A673 (cell line): ENCODE measurements at regions not wholly inside any gene's neighbourhood (a gene's known extent, or its start where the extent isn't known, plus 50 kb on each side); places are given as distances from the start of the nearest gene placed in this dataset.

ENCODE experiments used
- BruUV-seq: library from RNA; stranded (reverse); fragments of 400-500 nt; replicated peaks from 2 replicates; lab custom pipeline; 2021; lab: Mats Ljungman, UMichigan
- CTCF ChIA-PET: fragments of 300-600 bp; sonication (Branson Sonifier 250); formaldehyde crosslinking; loops from one replicate; lab custom pipeline; 2022; ENCODE audit warnings: antibody characterized with exemption; lab: Charles Lee
- POLR2A ChIA-PET: fragments of 300-600 bp; sonication (Branson Sonifier 250); formaldehyde crosslinking; loops from one replicate; lab custom pipeline; 2022; ENCODE audit warnings: antibody characterized with exemption; ENCODE audit not compliant: low non-redundant PET; lab: Charles Lee
- DNase-seq: peaks from one replicate; pipeline ENCODE4 v3.0.0-alpha.2; 2015; ENCODE audit warnings: low spot score
- H3K27ac ChIP-seq: fragments of 200-600 bp; sonication (generic); 2 replicates; pipeline ENCODE4 v1.5.1; 2016; ENCODE audit warnings: mixed run types, low read depth, mild to moderate bottlenecking, mixed read lengths, antibody characterized with exemption, low read length; ENCODE audit not compliant: poor library complexity, severe bottlenecking
- H3K27me3 ChIP-seq: fragments of 200-600 bp; sonication (generic); replicated peaks from 2 replicates; pipeline ENCODE4 v1.6.1; 2017; ENCODE audit warnings: mixed run types, low read depth, mild to moderate bottlenecking, mixed read lengths, antibody characterized with exemption, low read length; ENCODE audit not compliant: insufficient read depth, poor library complexity
- H3K36me3 ChIP-seq: fragments of 200-600 bp; sonication (generic); 2 replicates; pipeline ENCODE4 v1.6.1; 2016; ENCODE audit warnings: mixed run types, mild to moderate bottlenecking, mixed read lengths, antibody characterized with exemption, low read length; ENCODE audit not compliant: insufficient read depth, poor library complexity, severe bottlenecking
- H3K4me1 ChIP-seq: fragments of 200-600 bp; sonication (generic); 2 replicates; pipeline ENCODE4 v1.6.1; 2017; ENCODE audit warnings: mixed run types, mild to moderate bottlenecking, mixed read lengths, antibody characterized with exemption, low read length; ENCODE audit not compliant: insufficient read depth, poor library complexity, severe bottlenecking
- H3K4me3 ChIP-seq: fragments of 200-600 bp; sonication (generic); 2 replicates; pipeline ENCODE4 v1.5.1; 2016; ENCODE audit warnings: low read depth, mixed run types, mild to moderate bottlenecking, mixed read lengths, low read length; ENCODE audit not compliant: poor library complexity, severe bottlenecking
- H3K9me3 ChIP-seq: fragments of 200-600 bp; sonication (generic); 2 replicates; pipeline ENCODE4 v1.6.1; 2016; ENCODE audit warnings: mixed run types, low read depth, mild to moderate bottlenecking, mixed read lengths, antibody characterized with exemption, low read length; ENCODE audit not compliant: poor library complexity, severe bottlenecking
- EZH2 ChIP-seq: fragments of 200-600 bp; sonication (generic); IDR thresholded peaks from 2 replicates; pipeline ENCODE4 v1.6.1; 2017; ENCODE audit warnings: borderline replicate concordance, low read depth, mild to moderate bottlenecking, mixed read lengths, antibody characterized with exemption, low read length; ENCODE audit not compliant: poor library complexity, severe bottlenecking
- intact Hi-C: fragments of 100-400 bp; cut with micrococcal nuclease; formaldehyde crosslinking; loops from one replicate; pipeline ENCODE4 v1.10.0; 2022; ENCODE audit not compliant: unreplicated experiment
- TF ChIP-seq, protein P1 (sequence below): fragments of 300-800, 200-600 bp; sonication (generic); conservative IDR thresholded peaks from 2 replicates; pipeline ENCODE4 v1.5.1; 2017; ENCODE audit warnings: low read depth, mild to moderate bottlenecking, antibody characterized with exemption, low read length, moderate library complexity, mixed read lengths

DNA sequence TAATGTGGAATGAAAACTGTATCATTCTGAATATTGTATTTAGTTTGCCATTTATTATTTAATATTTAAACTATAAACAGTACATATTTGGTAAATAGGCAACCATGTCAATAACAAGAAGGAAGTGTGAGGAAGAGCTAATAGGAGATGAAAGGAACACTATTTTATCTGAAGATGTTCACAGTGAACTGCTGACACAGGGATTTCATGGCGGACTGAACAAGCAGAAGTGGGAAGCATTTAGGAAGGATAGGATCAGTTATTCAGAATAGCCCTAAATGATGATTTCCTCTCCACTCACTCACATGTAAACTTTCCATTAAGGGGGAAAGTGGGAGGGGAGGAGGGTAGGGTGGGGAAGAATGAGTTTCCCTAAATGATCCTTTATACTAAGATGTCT, 682.4 kb downstream of the TOX3 start:
- peaks cover 4% of the 10 kb centered on the region for H3K4me1 ChIP-seq
- intact Hi-C loops = no loop called here
- TF ChIP-seq, protein P1, sequence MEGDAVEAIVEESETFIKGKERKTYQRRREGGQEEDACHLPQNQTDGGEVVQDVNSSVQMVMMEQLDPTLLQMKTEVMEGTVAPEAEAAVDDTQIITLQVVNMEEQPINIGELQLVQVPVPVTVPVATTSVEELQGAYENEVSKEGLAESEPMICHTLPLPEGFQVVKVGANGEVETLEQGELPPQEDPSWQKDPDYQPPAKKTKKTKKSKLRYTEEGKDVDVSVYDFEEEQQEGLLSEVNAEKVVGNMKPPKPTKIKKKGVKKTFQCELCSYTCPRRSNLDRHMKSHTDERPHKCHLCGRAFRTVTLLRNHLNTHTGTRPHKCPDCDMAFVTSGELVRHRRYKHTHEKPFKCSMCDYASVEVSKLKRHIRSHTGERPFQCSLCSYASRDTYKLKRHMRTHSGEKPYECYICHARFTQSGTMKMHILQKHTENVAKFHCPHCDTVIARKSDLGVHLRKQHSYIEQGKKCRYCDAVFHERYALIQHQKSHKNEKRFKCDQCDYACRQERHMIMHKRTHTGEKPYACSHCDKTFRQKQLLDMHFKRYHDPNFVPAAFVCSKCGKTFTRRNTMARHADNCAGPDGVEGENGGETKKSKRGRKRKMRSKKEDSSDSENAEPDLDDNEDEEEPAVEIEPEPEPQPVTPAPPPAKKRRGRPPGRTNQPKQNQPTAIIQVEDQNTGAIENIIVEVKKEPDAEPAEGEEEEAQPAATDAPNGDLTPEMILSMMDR = no peak
- no peak for TF ChIP-seq EZH2
- no peak overlapping the region for H3K4me3 ChIP-seq
- no peak overlapping the region for H3K27ac ChIP-seq
- no peak for DNase-seq
- no peaks in the 10 kb centered on the region for H3K27me3 ChIP-seq
- H3K36me3 ChIP-seq = no peaks in the 10 kb centered on the region
- ChIA-PET POLR2A (no interaction called here), CTCF (no interaction called here)
- H3K9me3 ChIP-seq = no peaks in the 10 kb centered on the region
- no TSS peak for BruUV-seq

DNA sequence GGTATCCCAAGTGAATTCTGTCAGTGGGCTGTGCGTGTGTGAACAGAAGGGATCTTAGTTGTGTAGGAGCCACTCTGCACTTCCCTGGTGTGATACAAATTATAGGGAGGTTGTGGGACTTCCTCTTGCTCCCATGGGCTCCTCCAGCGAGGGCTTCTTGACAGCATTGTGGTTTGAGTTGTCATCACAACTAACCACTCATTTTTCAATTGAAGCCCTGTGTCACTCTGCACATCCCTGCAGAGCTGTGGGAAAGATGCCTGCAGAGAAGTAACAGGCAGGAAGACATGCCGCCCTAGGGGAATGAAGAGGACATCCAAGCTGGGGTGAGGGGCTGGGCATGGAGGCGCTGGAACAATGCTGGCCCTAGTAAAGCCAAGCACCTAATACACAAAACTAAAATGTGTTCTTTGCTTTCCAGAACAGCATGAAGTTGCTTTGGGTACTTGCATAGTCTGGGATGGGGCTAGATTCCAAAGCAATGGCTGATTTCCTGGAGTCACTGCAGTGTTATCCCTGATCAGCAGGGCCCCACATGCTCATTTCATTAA, 692.5 kb downstream of the TOX3 start:
- TF ChIP-seq, protein P1 = no peak
- no peak for TF ChIP-seq EZH2
- no peaks in the 10 kb centered on the region for H3K36me3 ChIP-seq
- ChIA-PET POLR2A (no interaction called here), CTCF (no interaction called here)
- H3K4me1 ChIP-seq = peaks cover 4% of the 10 kb centered on the region
- peaks cover 7% of the 10 kb centered on the region for H3K9me3 ChIP-seq
- no TSS peak for BruUV-seq
- no peak overlapping the region for H3K4me3 ChIP-seq
- DNase-seq = peak; percentile 57
- intact Hi-C loops = no loop called here
- no peaks in the 10 kb centered on the region for H3K27me3 ChIP-seq
- H3K27ac ChIP-seq = no peak overlapping the region

DNA sequence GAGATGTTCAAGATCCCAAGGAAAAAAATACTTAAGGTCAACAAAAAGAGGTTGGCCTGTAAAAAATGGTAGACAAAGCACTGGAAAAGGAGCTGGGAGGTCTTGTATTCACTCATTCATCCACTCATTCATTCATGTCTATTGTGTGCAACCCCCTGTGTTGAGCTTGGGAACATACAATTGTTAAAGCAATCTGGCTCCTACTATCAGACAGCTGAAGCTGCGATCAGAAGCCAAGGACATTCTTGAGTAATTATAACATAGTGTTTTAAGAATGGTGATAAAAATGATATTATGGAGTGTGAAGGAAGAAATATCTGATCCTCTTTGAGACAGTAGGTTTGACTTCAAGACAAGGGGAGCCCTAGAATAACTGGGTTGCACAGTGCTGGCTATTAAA, 693.4 kb downstream of the TOX3 start:
- peaks cover 4% of the 10 kb centered on the region for H3K4me1 ChIP-seq
- no peak overlapping the region for H3K27ac ChIP-seq
- BruUV-seq = no TSS peak
- no peak for DNase-seq
- peaks cover 7% of the 10 kb centered on the region for H3K9me3 ChIP-seq
- CTCF ChIA-PET = no interaction called here
- H3K27me3 ChIP-seq = no peaks in the 10 kb centered on the region
- H3K36me3 ChIP-seq = no peaks in the 10 kb centered on the region
- POLR2A ChIA-PET = no interaction called here
- intact Hi-C loops = no loop called here
- TF ChIP-seq, protein P1 = no peak
- no peak for TF ChIP-seq EZH2
- H3K4me3 ChIP-seq = no peak overlapping the region
